ENCODE measurements at regions not wholly inside any gene's neighbourhood (a gene's known extent, or its start where the extent isn't known, plus 50 kb on each side); places are given as distances from the start of the nearest gene placed in this dataset.
"Not testable (repeated sequence)": the region's sequence is repeated elsewhere in the genome, so short reads cannot be mapped to it uniquely, and the experiment has no call there.

- DNase-seq (ENCODE audit: low read depth, low spot score): no peak
Observed at GRCh38 chr7:67661-68395, 124.5 kb upstream of the FAM20C start.

GRCh38 chr7:68629-69028, 123.7 kb upstream of the FAM20C start:
- H3K27ac ChIP-seq: no peak overlapping the region
- no peak for DNase-seq (ENCODE audit: low read depth, low spot score)

More at GRCh38 chr7:67661-68395, 124.5 kb upstream of the FAM20C start:
- H3K27ac ChIP-seq: no peak overlapping the region

- not testable (repeated sequence) for DNase-seq (ENCODE audit: low read depth, low spot score); H3K27ac ChIP-seq
Observed at GRCh38 chr7:69052-69451, 123.3 kb upstream of the FAM20C start.

DNA sequence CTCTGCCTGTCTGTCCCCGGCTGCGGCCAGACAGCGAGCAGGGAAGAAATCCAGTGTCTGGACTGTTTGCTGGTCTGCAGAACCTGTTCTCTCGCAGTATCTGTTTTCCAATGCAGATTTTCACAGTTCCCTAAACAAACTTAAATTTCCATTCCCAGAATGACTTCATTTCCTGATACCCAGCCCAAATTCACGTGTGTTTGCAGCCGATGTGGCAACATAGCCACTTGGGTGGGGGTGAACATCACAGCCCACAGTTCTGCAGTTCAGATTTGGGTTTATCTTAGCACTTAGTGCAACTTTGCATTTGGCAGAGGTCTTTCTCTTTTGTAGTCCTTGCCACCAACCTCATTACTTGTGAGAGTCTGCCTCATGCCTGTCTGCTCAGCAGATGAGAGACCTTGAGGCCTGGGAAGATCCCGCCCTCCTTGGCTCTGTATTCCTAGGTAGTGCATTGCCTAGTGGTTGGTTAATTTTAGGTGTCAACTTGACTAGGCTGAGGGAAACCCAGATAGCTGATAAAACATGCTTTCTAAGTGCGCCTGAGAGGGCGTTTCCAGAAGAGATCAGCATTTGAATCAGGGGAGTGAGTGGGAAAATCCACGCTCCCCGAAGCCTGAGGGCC, 122.8 kb upstream of the FAM20C start:
- not testable (repeated sequence) for H3K27ac ChIP-seq; DNase-seq (ENCODE audit: low read depth, low spot score)

- not testable (repeated sequence) for DNase-seq (ENCODE audit: low read depth, low spot score); H3K27ac ChIP-seq
Observed at GRCh38 chr7:70207-70606, 122.2 kb upstream of the FAM20C start.

DNA sequence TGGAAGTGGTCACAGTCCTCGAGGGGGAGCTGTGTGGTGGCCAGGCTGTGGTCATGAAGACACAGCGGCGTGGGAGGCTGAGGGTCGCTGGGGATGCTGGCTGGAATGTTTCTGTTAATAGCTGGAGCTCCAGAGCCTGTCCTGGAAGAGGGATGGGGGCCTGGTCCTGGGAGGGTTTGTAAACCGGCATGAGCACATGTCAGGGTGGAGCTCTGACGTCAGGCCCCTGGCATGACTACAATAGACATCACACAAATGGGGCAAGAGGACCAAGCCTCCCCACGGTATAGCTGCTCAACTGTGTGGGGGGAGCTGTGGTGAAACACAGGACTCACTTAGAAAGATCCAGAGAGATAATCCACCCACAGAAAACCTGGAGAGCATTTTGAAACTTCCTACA, 121.4 kb upstream of the FAM20C start:
- not testable (repeated sequence) for H3K27ac ChIP-seq; DNase-seq (ENCODE audit: low read depth, low spot score)

GRCh38 chr7:72266-73057, 119.9 kb upstream of the FAM20C start:
- not testable (repeated sequence) for H3K27ac ChIP-seq; DNase-seq (ENCODE audit: low read depth, low spot score)

DNA sequence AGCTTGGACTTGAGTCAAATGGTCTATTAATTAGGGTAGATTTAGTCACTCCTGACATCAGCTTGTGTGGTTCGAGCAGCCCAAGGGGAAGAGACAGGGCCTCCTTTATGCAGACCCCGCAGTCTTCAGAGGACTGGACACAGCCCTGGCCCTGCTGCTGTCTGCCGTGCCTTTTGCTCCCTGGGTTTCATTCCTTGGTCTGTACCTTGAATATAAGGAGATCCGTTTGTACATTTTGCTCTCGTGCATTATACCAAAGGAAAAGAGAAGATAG, 119.4 kb upstream of the FAM20C start:
- DNase-seq (ENCODE audit: low read depth, low spot score); H3K27ac ChIP-seq: not testable (repeated sequence)

DNA sequence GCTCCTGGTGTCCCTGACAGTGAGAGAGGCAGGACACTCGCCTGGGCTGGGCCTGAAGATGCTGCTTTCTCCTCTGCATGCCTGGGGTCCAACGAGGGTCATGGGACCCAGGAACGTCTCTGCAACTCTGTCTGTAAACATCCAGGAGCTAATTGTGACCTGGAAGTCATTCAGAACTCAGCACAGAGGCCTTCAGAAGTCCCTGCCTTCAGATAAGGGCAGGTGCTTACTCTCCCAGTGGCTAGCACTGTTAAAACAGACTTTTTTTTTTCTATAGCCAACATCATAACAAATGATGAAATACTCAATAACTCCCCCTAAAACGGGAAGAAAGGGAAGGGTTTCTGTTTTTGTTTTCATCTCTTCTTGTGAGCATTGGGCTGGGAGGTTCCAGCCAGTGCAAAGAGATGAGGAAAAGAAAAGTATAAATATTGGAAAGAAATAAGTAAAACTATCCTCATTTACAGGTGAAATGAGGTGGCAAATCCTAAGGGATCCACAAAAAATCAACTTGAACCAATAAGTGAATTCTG, 118.3 kb upstream of the FAM20C start:
- not testable (repeated sequence) for DNase-seq (ENCODE audit: low read depth, low spot score); H3K27ac ChIP-seq

GRCh38 chr7:75511-75910, 116.9 kb upstream of the FAM20C start:
- H3K27ac ChIP-seq; DNase-seq (ENCODE audit: low read depth, low spot score): not testable (repeated sequence)

GRCh38 chr7:76202-76601, 116.2 kb upstream of the FAM20C start:
- not testable (repeated sequence) for DNase-seq (ENCODE audit: low read depth, low spot score); H3K27ac ChIP-seq

GRCh38 chr7:76829-77395, 115.5 kb upstream of the FAM20C start:
- DNase-seq (ENCODE audit: low read depth, low spot score); H3K27ac ChIP-seq: not testable (repeated sequence)

- DNase-seq (ENCODE audit: low read depth, low spot score); H3K27ac ChIP-seq: not testable (repeated sequence)
Observed at GRCh38 chr7:78862-79261, 113.5 kb upstream of the FAM20C start.

- not testable (repeated sequence) for DNase-seq (ENCODE audit: low read depth, low spot score); H3K27ac ChIP-seq
Observed at GRCh38 chr7:79400-80055, 112.8 kb upstream of the FAM20C start.

GRCh38 chr7:80259-81067, 111.9 kb upstream of the FAM20C start:
- H3K27ac ChIP-seq: no peak overlapping the region
- DNase-seq (ENCODE audit: low read depth, low spot score): no peak

DNA sequence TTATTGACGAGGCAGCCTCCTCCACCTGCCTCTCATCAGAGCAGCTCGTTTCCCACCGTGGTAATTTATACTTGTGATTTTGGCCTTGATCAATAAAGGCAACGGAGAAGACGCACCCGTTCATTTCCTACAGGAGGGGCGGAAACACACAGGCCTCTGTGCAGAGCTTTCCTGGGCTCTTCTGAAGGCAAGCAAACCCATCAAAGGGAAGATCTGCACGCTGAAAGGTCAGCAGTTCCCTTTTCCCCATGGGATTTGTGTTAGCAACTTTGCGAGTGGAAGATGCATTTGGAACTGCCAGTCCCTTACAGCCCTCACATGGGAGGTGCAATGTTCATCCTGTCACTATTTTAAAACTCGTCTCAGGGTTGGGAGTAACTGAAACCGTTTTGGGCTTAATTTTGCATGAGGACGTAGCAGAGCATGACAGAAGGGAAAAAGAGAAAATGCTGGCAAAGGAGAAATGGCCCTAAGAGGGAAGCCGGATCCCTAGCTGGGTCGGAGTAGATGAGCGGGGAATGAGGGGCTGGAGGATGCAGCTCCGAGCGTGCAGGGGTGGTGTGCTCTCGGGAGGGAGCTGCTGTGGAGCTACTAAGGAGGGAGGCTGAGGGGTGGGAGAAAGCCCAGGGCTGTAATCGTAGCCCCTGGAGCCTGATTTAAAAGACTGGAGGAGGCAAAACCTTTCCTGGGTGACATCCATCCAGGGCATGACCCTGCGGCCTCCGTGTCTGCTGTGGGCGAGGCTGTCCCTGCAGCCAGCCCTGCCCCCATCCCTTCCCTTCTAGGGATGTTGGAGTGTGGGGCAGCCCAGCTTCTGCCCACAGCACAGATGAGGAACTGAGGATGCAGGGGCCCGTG, 111.1 kb upstream of the FAM20C start:
- no peak for DNase-seq (ENCODE audit: low read depth, low spot score)
- no peak overlapping the region for H3K27ac ChIP-seq

DNA sequence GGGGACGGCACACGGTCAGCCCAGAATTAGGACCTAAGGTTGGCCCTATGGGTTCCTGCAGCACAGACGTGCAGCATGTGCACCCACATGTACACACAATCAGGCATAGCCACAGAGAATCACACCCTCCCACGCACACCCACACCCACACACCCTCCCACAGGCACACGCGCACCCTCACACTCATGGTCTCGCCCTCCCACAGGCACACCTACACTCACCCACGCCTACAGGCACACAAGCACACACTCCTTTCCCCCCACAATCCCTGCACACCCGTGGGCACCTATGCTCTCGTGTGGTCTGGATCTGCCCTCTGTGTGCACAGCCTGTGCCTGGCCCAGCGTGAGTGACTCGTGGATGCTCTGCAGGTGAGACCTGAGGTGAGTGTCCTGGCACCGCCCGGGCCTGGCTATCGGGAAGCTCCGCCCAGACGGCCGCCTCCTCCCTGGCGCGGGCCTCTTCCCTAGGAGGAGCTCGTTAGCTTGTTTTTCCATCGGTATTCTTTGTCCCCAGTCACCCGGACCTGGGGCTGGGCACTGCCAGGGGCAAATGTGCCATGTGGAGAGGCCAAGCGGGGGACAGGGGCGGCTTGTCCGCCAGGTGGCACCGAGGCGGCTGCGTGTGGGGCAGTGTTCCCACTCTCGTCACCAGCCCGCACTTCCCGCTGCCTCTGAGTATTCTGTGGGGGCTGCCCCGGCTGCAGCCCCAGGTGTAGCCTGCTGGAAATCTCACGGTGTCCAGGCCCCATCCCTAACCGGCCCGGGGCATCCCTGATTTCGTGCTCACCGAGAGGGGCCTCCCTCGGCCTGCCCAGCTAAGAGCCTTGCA, 110.2 kb upstream of the FAM20C start:
- DNase-seq (ENCODE audit: low read depth, low spot score): no peak
- H3K27ac ChIP-seq: no peak overlapping the region

- no peak for DNase-seq (ENCODE audit: low read depth, low spot score)
- no peak overlapping the region for H3K27ac ChIP-seq
Observed at GRCh38 chr7:82757-83155, 109.6 kb upstream of the FAM20C start.

All from epithelial cell of prostate (primary cell).